ENCODE measurements at regions not wholly inside any gene's neighbourhood (a gene's known extent, or its start where the extent isn't known, plus 50 kb on each side); places are given as distances from the start of the nearest gene placed in this dataset.

DNA sequence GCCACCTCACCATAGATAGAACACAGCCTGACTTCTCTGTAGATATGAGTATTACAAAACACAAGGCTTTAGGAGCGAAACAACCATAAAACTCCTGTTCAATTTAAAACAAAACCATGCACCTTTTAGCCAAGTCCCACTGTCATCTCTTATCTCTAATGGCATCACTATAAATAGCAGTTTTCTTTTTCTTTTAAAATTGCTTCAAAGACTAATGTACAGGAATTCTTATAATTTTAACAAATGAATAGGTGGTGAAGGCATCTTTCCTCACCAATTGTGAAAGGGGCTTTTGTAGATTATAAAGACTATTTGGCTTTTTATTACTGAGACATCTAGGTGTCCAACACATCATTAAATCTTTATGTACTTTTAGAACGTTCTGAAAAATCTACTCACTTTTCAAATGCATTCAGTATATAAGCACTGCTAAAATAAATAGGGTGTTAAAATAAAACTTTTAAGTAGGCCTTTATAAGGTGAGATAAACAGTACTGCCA is 205.7 kb upstream of the GRM3 start:
- WGBS: 65% methylated on average over 2 of the region's 2 CpGs
- H3K9ac ChIP-seq (ENCODE audit: low read depth in 1 of 2, low read length in 2 of 2): no peak overlapping the region
- H3K27ac ChIP-seq (ENCODE audit: low read depth in 1 of 2, low read length in 2 of 2): no peak overlapping the region
- H3K4me3 ChIP-seq (ENCODE audit: low read depth in 1 of 3, low read length in 3 of 3): no peak overlapping the region
- DNase-seq (ENCODE audit: low spot score): no peak
- H3K27me3 ChIP-seq (ENCODE audit: control insufficient read depth in 4 of 4, insufficient read depth in 4 of 4, low read length in 3 of 4): no peaks in the 10 kb centered on the region
- TF ChIP-seq YY1 (IDR thresholded peaks at IDR 0.05): no peak
- TF ChIP-seq HNF4A (conservative IDR thresholded peaks at IDR 0.05): no peak
- TF ChIP-seq FOXA2 (IDR thresholded peaks at IDR 0.05): no peak
- H3K36me3 ChIP-seq (ENCODE audit: control insufficient read depth in 4 of 4, insufficient read depth in 3 of 4, low read depth in 1 of 4, low read length in 3 of 4): no peaks in the 10 kb centered on the region
- no peaks in the 10 kb centered on the region for H3K4me1 ChIP-seq (ENCODE audit: control insufficient read depth in 4 of 4, insufficient read depth in 4 of 4, low read length in 3 of 4)
- H3K9me3 ChIP-seq (ENCODE audit: control insufficient read depth in 4 of 4, low read length in 3 of 4): peaks cover 0 to 3% (median 0%) of the 10 kb centered on the region in 4 donors

DNA sequence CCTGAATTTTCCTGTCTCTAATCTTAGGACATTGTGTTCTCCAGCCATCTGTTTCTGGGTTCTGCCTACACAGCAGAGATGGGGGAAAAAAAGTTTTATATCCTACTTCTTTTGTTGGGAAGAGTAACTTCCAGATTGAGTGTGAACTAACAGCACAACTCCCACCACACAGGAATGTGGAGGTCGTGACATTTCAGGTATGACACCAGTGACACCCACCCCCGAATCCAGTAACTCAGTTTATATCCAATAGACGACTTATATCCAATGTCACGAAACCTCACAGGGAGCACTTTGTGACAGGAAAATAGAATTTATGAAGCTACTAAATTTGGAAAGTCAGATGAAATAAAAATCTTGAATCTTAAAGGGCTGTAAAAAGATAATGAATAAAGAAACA is 211.9 kb upstream of the GRM3 start:
- H3K36me3 ChIP-seq (ENCODE audit: control insufficient read depth in 4 of 4, insufficient read depth in 3 of 4, low read depth in 1 of 4, low read length in 3 of 4): no peaks in the 10 kb centered on the region
- no peaks in the 10 kb centered on the region for H3K27me3 ChIP-seq (ENCODE audit: control insufficient read depth in 4 of 4, insufficient read depth in 4 of 4, low read length in 3 of 4)
- no peak overlapping the region for H3K9ac ChIP-seq (ENCODE audit: low read depth in 1 of 2, low read length in 2 of 2)
- no peak for DNase-seq (ENCODE audit: low spot score)
- TF ChIP-seq, protein P1, sequence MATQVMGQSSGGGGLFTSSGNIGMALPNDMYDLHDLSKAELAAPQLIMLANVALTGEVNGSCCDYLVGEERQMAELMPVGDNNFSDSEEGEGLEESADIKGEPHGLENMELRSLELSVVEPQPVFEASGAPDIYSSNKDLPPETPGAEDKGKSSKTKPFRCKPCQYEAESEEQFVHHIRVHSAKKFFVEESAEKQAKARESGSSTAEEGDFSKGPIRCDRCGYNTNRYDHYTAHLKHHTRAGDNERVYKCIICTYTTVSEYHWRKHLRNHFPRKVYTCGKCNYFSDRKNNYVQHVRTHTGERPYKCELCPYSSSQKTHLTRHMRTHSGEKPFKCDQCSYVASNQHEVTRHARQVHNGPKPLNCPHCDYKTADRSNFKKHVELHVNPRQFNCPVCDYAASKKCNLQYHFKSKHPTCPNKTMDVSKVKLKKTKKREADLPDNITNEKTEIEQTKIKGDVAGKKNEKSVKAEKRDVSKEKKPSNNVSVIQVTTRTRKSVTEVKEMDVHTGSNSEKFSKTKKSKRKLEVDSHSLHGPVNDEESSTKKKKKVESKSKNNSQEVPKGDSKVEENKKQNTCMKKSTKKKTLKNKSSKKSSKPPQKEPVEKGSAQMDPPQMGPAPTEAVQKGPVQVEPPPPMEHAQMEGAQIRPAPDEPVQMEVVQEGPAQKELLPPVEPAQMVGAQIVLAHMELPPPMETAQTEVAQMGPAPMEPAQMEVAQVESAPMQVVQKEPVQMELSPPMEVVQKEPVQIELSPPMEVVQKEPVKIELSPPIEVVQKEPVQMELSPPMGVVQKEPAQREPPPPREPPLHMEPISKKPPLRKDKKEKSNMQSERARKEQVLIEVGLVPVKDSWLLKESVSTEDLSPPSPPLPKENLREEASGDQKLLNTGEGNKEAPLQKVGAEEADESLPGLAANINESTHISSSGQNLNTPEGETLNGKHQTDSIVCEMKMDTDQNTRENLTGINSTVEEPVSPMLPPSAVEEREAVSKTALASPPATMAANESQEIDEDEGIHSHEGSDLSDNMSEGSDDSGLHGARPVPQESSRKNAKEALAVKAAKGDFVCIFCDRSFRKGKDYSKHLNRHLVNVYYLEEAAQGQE (IDR thresholded peaks at IDR 0.05): no peak
- TF ChIP-seq GABPA (IDR thresholded peaks at IDR 0.05 in 1 of 2, conservative IDR thresholded peaks at IDR 0.05 in 1 of 2) (no peak), FOXA2 (IDR thresholded peaks at IDR 0.05) (no peak), EGR1 (IDR thresholded peaks at IDR 0.05; ENCODE audit: low read depth in 2 of 2) (no peak), TAF1 (conservative IDR thresholded peaks at IDR 0.05) (no peak), NR2F2 (IDR thresholded peaks at IDR 0.05) (no peak), YY1 (IDR thresholded peaks at IDR 0.05) (no peak), HNF4G (IDR thresholded peaks at IDR 0.05) (no peak), RXRA (IDR thresholded peaks at IDR 0.05) (no peak), SP1 (IDR thresholded peaks at IDR 0.05) (no peak)
- TF ChIP-seq, protein P2, sequence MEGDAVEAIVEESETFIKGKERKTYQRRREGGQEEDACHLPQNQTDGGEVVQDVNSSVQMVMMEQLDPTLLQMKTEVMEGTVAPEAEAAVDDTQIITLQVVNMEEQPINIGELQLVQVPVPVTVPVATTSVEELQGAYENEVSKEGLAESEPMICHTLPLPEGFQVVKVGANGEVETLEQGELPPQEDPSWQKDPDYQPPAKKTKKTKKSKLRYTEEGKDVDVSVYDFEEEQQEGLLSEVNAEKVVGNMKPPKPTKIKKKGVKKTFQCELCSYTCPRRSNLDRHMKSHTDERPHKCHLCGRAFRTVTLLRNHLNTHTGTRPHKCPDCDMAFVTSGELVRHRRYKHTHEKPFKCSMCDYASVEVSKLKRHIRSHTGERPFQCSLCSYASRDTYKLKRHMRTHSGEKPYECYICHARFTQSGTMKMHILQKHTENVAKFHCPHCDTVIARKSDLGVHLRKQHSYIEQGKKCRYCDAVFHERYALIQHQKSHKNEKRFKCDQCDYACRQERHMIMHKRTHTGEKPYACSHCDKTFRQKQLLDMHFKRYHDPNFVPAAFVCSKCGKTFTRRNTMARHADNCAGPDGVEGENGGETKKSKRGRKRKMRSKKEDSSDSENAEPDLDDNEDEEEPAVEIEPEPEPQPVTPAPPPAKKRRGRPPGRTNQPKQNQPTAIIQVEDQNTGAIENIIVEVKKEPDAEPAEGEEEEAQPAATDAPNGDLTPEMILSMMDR (IDR thresholded peaks at IDR 0.05; ENCODE audit: low read depth, low read length, missing input control): no peak
- TF ChIP-seq, protein P3, sequence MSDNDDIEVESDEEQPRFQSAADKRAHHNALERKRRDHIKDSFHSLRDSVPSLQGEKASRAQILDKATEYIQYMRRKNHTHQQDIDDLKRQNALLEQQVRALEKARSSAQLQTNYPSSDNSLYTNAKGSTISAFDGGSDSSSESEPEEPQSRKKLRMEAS (IDR thresholded peaks at IDR 0.05): no peak
- TF ChIP-seq, protein P4, sequence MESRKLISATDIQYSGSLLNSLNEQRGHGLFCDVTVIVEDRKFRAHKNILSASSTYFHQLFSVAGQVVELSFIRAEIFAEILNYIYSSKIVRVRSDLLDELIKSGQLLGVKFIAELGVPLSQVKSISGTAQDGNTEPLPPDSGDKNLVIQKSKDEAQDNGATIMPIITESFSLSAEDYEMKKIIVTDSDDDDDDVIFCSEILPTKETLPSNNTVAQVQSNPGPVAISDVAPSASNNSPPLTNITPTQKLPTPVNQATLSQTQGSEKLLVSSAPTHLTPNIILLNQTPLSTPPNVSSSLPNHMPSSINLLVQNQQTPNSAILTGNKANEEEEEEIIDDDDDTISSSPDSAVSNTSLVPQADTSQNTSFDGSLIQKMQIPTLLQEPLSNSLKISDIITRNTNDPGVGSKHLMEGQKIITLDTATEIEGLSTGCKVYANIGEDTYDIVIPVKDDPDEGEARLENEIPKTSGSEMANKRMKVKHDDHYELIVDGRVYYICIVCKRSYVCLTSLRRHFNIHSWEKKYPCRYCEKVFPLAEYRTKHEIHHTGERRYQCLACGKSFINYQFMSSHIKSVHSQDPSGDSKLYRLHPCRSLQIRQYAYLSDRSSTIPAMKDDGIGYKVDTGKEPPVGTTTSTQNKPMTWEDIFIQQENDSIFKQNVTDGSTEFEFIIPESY (IDR thresholded peaks at IDR 0.05): no peak
- no peak overlapping the region for H3K4me3 ChIP-seq (ENCODE audit: low read depth in 1 of 3, low read length in 3 of 3)
- no peaks in the 10 kb centered on the region for H3K4me1 ChIP-seq (ENCODE audit: control insufficient read depth in 4 of 4, insufficient read depth in 4 of 4, low read length in 3 of 4)
- no peak overlapping the region for H3K27ac ChIP-seq (ENCODE audit: low read depth in 1 of 2, low read length in 2 of 2)
- 71% methylated on average over 4 of the region's 4 CpGs for WGBS
- peaks cover 0 to 3% (median 0%) of the 10 kb centered on the region in 4 donors for H3K9me3 ChIP-seq (ENCODE audit: control insufficient read depth in 4 of 4, low read length in 3 of 4)

Measured in liver (tissue), 8 donors.